GM21360 (cell line): ENCODE measurements at regions not wholly inside any gene's neighbourhood (a gene's known extent, or its start where the extent isn't known, plus 50 kb on each side); places are given as distances from the start of the nearest gene placed in this dataset.
"Not testable (repeated sequence)": the region's sequence is repeated elsewhere in the genome, so short reads cannot be mapped to it uniquely, and the experiment has no call there.

ENCODE experiments used
- ATAC-seq: cut with Tn5 transposase; IDR thresholded peaks from one replicate; pipeline ENCODE4 v1.9.1; 2021; ENCODE audit warnings: mild to moderate bottlenecking, moderate library complexity; ENCODE audit not compliant: unreplicated experiment

DNA sequence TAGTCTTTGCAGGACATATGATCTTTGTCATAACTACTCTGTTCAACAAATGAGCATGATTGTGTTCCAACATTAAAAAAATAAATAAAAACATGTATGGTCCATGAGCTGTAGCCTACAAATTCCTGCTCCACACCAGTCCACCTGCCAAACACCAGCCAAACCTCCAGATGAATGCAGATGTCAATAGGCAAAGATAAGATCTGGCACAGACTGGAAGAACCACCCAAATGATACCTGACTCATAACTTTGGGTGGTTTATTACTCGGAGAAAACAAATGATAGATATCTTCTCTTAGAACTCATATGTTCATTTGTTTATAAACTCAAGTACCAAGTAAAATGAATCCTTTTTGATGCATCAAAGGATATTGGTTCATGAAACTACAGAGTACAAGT is 425.1 kb downstream of the GBA3 start:
- ATAC-seq: no peak

GRCh38 chr4:23114538-23114937 is 421.8 kb downstream of the GBA3 start:
- no peak for ATAC-seq

- ATAC-seq: no peak
Observed at GRCh38 chr4:23113104-23113503, 420.4 kb downstream of the GBA3 start.

- ATAC-seq: no peak
Observed at GRCh38 chr4:23106516-23106915, 413.8 kb downstream of the GBA3 start.

DNA sequence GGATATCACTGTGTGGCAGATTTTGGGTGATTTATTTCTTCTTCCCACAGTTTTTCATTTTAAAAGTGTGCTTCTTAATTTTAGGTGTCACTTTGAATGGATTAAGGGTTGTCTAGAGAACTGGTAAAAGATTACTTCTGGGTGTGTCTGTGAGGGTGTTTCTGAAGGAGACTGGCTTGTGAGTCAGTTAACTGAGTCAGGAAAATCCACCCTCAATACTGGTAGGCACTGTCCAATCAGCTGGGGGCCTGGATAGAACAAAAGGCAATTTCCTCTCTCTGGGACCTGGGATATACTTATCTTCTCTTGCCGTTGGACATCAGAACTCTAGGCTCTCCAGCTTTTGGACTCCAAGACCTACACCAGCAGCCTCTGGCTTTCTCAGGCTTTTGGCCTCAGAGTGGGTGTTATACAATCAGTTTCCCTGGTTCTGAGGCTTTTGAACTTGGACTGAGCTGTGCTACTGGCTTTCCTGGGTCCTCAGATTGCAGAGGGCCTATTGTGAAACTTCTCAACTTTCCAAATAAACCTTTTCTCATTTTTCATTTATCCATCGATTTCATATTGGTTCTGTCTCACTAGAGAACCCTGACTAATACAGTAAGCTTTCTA is 413.1 kb downstream of the GBA3 start:
- ATAC-seq: no peak

GRCh38 chr4:23097251-23097650 is 404.5 kb downstream of the GBA3 start:
- no peak for ATAC-seq

GRCh38 chr4:23091711-23092110 is 399.0 kb downstream of the GBA3 start:
- no peak for ATAC-seq

DNA sequence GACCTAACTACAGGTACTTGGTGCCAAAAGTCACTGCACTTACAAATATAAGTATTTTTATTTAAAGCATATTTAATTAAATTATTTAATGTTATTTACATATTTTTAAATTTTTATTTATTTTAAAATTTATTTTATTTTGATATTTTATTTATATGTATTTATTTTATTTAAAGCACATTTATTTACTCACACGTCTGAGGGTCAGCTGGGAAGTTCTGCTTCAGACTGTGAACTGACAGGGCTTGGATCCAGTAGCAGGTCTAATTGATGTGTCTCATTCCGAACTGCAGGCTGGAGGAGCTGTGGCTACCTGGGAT is 392.5 kb downstream of the GBA3 start:
- no peak for ATAC-seq

- ATAC-seq: no peak
Observed at GRCh38 chr4:23084559-23085248, 392.0 kb downstream of the GBA3 start.

DNA sequence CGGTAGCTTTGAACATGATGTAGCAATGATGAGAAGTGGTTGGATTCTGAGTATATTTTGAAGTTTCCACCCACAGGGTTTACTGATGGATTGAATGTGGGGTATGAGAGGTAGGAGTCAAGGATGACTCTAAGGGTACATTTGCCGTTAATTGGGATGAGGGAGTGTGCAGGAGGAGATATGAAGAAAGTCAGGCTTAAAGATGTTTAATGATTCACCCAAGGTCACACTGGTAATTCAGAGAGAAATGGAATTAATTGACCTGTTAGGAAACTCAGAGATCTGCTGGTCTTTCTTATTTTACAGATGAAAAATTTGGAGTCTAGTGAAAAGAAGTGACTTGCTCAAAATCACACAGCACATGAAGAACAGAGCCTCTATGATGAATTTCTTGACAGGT is 390.7 kb downstream of the GBA3 start:
- no peak for ATAC-seq

DNA sequence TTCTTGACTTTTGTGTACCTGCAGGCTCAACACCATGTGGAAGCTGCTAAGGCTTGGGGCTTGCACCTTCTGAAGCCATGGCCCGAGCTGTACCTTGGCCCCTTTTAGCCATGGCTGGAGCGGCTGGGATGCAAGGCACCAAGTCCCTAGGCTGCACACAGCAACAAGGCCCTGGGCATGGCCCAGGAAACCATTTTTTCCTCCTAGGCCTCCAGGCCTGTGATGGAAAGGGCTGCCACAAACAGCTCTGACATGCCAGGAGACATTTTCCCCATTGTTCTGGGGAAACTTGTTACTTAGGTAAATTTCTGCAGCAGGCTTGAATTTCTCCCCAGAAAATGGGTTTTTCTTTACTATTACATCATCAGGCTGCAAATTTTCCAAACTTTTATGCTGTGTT is 387.4 kb downstream of the GBA3 start:
- not testable (repeated sequence) for ATAC-seq

DNA sequence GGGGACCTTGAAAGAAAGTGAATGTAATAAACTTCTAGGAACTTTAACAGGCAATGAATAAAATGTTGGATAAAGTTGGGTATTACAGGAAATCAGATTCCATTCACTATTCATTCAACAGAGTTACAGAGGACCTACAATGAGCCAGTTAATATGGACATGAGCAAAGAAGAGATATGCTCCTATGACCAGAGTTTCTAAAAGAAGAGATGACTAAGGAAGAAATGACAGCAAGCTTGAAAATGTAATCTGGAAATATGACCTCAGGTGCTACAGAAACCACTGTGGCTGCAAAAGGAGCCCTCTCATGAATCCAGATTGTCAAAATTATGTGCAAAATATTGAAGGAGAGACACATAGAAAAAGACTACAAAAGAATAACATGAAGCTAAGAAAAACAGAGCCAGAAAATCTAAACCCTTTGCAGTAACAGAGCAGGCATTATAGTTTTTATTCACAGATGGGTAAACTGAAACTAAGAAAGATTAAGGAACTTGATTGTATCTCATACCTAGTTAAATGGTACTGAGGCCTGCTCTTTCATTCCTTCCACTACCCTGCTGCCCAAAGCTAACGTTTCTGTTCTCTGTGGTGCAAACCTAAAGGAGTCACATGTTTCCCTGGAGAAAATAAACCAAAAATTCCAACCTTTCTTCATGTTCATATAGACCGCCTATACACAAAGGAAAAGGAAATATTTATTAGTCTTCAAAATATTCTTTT is 378.3 kb downstream of the GBA3 start:
- ATAC-seq: no peak

DNA sequence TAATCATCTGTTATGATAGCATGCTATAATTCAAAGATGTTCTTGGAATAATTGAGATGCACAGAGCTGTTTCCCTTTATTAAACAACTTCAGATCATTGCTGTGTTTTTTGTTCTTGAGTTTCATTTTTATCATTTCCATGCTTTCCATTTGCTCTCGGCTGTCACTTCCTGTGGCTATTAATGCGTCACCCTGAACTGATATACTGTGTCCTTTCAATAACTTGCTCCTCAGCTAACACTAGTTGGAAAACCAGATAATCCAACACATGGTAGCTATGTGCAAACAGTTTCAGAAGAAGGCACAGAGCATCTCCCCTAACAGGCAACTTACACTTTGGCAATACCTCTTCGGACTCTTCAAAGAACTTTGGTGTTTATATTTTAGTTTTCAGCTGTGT is 376.0 kb downstream of the GBA3 start:
- ATAC-seq: no peak

DNA sequence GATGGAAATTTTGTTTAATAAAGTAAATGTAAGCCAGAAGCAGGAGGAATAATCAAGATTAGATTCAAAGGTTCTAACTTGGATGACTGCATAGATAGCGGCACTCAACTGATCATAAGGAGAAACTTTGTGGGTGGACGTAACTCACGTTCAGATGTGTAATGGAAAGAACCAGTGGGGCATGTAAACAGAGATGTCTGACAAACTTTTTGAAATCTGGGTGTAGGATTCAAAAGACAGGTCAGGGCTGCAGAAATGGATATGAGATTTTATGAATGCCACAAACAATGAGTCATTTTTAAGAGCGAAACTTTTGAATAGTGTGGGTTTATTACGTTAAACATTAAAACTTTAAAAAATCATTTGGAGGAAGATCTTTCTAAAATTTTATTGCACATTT is 375.6 kb downstream of the GBA3 start:
- no peak for ATAC-seq

DNA sequence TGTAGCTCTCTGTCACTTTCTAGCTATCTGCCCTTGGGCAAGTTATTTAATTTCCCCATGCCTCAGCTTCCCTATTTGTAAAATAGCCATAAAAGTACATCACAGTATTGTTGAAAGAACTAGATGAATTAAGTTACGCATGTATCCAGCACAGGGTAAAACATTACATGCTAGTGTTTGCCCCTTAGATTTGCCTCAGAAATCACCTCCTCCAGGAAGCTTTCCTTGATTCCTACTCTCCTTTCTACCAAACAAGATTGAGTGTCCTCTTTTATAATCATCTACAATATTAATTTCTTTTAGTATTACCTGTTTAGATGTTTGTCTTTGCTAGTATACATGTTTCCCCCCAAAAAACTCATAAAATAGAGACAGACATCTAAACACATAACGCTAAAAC is 369.5 kb downstream of the GBA3 start:
- no peak for ATAC-seq

DNA sequence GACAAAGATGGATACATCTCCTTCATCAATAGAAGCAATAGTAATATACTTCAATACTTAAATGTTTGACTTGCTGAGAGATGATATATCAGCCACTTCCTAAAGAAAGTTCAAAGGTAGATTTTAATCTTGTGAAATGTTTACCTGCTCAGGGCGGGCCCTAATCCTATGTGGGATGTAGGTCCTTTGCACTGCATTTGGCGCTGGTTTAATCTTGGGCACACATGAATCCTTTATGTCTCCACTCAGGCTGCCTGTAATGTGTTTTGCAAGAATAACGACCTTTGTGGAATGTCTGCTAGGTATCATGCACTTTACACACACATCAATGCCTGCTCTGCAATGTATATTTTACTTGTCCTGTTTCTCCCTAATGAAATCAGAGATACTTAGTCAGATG is 368.7 kb downstream of the GBA3 start:
- ATAC-seq: no peak

- ATAC-seq: no peak
Observed at GRCh38 chr4:23060776-23061175, 368.0 kb downstream of the GBA3 start.

GRCh38 chr4:23058165-23058776 is 365.5 kb downstream of the GBA3 start:
- no peak for ATAC-seq

- no peak for ATAC-seq
Observed at GRCh38 chr4:23041501-23041900, 348.8 kb downstream of the GBA3 start.

DNA sequence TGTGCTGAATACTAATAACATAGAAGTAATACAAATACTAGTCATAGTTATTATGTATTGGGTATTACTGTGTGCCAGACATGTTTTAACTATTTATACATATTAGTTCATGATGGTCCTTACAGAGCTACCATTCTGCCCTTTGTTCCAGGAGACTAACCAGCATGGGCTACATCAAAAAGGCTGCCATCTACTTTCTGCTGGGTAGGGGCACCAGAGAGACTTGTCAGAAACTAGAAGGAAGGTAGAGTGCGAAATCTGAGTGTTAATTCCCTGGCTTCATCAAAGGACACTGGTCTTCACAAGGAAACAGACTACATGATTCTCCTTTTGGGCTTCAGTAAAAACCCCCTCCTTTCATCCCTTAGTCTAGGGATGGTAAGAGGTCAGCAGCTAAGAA is 347.8 kb downstream of the GBA3 start:
- ATAC-seq: no peak

GRCh38 chr4:23039818-23040217 is 347.1 kb downstream of the GBA3 start:
- ATAC-seq: no peak
